ENCODE measurements at regions not wholly inside any gene's neighbourhood (a gene's known extent, or its start where the extent isn't known, plus 50 kb on each side); places are given as distances from the start of the nearest gene placed in this dataset.

DNA sequence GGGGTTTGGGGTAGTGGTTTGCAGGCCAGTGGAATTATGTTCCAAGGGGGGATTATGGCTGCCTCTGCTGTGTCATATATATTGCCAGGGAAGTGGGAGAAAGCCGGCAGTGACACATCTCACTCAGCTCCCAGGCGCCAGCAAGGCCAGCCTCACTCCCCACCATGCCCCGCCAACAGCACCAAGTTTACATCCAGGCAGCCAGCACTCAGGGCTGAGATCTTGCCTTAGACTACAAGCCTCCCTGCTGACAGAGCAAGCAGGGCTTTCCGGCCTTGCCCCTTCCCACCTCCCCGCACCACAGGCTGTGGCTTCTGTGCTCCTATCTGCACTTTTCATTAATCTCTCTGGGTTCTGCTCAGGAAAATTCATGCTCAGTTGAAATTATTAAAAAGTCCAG is 385.1 kb downstream of the MZT1 start:
- TF ChIP-seq MXI1 (IDR thresholded peaks at IDR 0.05; ENCODE audit: low read depth, low read length) = no peak
- TF ChIP-seq GABPA (IDR thresholded peaks at IDR 0.05; ENCODE audit: low read depth) = no peak
- TF ChIP-seq, protein P1, sequence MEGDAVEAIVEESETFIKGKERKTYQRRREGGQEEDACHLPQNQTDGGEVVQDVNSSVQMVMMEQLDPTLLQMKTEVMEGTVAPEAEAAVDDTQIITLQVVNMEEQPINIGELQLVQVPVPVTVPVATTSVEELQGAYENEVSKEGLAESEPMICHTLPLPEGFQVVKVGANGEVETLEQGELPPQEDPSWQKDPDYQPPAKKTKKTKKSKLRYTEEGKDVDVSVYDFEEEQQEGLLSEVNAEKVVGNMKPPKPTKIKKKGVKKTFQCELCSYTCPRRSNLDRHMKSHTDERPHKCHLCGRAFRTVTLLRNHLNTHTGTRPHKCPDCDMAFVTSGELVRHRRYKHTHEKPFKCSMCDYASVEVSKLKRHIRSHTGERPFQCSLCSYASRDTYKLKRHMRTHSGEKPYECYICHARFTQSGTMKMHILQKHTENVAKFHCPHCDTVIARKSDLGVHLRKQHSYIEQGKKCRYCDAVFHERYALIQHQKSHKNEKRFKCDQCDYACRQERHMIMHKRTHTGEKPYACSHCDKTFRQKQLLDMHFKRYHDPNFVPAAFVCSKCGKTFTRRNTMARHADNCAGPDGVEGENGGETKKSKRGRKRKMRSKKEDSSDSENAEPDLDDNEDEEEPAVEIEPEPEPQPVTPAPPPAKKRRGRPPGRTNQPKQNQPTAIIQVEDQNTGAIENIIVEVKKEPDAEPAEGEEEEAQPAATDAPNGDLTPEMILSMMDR (IDR thresholded peaks at IDR 0.05) = no peak
- TF ChIP-seq MEF2A (IDR thresholded peaks at IDR 0.05; ENCODE audit: borderline replicate concordance, low read depth) = no peak
- TF ChIP-seq FOXM1 (IDR thresholded peaks at IDR 0.05; ENCODE audit: low read depth) = no peak
- TF ChIP-seq FOSL2 (IDR thresholded peaks at IDR 0.05; ENCODE audit: borderline replicate concordance, low read depth) = no peak
- no peak for TF ChIP-seq SIN3A (IDR thresholded peaks at IDR 0.05; ENCODE audit: borderline replicate concordance, low read depth, low read length)
- TF ChIP-seq SMC3 (IDR thresholded peaks at IDR 0.05; ENCODE audit: low read depth, low read length) = no peak

All from SK-N-SH (cell line).